ENCODE measurements at regions not wholly inside any gene's neighbourhood (a gene's known extent, or its start where the extent isn't known, plus 50 kb on each side); places are given as distances from the start of the nearest gene placed in this dataset.

- intact Hi-C loops (cut with micrococcal nuclease) = loop anchor here (1.0 kb wide), 2 partner anchors 31 to 36 kb away; no protein-coding TSS in a partner anchor
Measured at GRCh38 chr15:70528270-70528706, 235.1 kb downstream of the UACA start.

DNA sequence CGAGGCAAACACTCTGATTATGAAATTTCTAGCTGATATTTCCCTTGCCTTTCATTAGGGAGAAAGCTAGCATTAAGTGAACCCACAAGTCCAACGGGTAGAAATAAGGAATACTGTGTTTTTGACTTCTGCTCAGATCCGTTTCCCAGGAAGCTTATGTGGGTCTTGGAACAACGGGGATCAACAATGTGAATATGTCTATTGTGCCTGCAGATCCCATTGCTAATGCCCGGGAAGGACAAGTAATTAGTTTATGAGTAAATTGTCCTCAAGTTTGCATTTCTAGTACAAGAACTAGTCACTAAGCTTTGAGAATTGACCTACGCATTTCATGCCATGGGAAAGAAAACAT lies 236.4 kb downstream of the UACA start:
- intact Hi-C loops (cut with micrococcal nuclease) = no loop called here

GRCh38 chr15:70526221-70526973 lies 237.0 kb downstream of the UACA start:
- intact Hi-C loops (cut with micrococcal nuclease) = no loop called here

GRCh38 chr15:70525551-70525950 lies 237.8 kb downstream of the UACA start:
- intact Hi-C loops (cut with micrococcal nuclease) = no loop called here

- intact Hi-C loops (cut with micrococcal nuclease) = no loop called here
Measured at GRCh38 chr15:70524470-70524869, 238.9 kb downstream of the UACA start.

GRCh38 chr15:70523616-70524015 lies 239.7 kb downstream of the UACA start:
- intact Hi-C loops (cut with micrococcal nuclease) = no loop called here

DNA sequence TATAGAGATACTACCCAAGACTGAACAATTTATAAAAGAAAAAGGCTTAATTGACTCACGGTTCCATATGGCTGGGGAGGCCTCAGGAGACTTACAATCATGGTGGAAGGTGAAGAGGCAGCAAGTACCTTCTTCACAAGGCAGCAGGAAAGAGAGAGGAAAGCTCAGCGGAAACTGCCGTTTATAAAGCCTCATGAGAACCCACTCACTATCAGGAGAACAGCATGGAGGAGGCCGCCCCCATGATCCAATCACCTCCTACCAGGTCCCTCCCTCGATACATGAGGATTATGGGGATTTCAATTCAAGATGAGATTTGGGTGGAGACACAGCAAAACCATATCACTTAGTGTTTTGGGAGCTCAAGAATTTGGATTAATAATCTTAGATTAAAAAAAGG lies 240.2 kb downstream of the UACA start:
- intact Hi-C loops (cut with micrococcal nuclease) = no loop called here

- intact Hi-C loops (cut with micrococcal nuclease) = no loop called here
Measured at GRCh38 chr15:70522323-70522966, 240.9 kb downstream of the UACA start.

DNA sequence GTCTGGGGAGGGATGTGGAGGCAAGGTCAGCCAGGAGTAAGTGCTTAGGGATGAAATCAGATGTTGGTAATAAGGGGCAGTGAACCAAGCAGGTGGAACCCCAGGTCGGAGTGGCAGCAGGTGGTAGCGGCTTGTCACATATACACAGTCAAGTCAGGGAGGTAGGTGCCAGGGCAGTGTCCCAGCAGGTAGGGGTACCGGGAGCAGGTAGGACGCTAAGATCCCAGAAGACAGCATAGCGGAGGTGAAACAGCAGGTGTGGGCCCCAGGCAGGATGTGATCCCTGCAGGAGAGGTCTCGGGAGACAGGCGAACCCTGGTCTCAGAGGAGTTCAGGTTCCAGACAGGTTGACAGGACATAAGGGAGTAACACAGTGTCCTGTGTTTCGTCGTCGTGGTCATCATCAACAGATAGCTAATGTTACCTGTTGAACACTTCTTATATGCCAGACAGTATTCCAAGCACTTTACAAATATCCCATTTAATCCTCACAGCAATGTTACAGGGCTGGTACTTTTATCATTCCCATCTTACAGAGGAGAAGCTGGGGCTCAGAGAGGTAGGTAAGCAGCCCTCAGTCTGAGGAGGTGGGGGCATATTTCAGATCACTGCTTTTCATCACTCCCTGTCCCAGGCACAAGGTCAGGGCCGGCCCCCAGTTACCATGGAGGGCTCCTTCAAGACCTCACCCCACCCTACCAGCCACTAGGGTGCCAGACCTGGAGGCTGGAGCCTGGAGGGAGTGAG lies 241.6 kb downstream of the UACA start:
- intact Hi-C loops (cut with micrococcal nuclease) = no loop called here

- intact Hi-C loops (cut with micrococcal nuclease) = no loop called here
Measured at GRCh38 chr15:70519616-70520015, 243.7 kb downstream of the UACA start.

DNA sequence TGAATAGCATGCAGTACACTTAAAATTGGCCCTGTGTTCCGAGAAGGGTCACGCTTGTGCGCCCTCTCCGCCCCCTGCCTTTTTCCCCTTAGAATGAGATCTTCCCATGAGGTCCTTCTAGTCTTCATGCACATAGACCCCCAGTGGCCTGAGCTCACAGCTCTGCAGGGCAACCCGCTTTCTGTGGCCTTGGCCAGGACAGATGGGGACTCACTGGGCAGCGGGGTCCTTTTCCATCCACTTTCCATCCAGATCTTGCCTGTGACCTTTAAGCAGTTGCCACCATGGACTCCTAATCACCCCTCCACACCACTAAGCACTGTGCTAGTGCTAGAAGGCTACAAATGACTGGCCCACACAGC lies 244.4 kb downstream of the UACA start:
- intact Hi-C loops (cut with micrococcal nuclease) = no loop called here

DNA sequence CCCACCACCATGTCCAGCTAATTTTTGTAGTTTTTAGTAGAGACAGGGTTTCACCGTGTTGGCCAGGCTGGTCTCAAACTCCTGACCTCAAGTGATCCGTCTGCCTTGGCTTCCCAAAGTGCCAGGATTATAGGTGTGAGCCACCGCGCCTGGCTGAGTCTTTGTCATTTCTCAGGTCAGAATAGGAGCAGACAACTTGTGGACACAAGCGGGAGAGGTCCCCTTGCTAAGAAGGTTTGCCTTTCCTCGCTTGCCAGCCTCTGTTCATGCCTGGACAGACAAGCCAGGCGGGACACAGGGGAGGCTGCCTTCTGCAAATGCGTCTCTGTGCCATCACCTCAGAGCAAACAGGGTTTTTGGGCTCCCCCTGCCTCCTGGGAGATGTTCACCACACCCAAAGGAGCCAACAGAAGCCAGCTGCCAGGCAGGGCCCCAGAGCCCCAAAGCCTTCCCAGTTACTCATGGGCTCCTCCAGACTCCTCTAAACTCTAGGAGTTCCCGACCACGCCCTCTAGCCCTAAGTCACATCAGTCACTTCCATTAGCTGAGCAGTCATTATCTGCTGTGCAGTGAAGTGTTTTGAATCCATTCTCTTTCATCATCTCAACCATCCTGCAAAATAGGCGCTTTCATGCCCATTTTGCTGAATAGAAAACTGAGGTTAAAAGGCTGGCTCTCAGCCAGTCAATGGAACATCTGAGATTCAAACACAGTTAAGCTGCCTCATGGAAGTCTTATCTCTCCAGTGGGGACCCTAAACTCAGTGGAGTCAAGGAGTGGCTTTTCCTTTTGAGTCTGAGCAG lies 245.0 kb downstream of the UACA start:
- intact Hi-C loops (cut with micrococcal nuclease) = no loop called here

- intact Hi-C loops (cut with micrococcal nuclease) = no loop called here
Measured at GRCh38 chr15:70517194-70517590, 246.2 kb downstream of the UACA start.

DNA sequence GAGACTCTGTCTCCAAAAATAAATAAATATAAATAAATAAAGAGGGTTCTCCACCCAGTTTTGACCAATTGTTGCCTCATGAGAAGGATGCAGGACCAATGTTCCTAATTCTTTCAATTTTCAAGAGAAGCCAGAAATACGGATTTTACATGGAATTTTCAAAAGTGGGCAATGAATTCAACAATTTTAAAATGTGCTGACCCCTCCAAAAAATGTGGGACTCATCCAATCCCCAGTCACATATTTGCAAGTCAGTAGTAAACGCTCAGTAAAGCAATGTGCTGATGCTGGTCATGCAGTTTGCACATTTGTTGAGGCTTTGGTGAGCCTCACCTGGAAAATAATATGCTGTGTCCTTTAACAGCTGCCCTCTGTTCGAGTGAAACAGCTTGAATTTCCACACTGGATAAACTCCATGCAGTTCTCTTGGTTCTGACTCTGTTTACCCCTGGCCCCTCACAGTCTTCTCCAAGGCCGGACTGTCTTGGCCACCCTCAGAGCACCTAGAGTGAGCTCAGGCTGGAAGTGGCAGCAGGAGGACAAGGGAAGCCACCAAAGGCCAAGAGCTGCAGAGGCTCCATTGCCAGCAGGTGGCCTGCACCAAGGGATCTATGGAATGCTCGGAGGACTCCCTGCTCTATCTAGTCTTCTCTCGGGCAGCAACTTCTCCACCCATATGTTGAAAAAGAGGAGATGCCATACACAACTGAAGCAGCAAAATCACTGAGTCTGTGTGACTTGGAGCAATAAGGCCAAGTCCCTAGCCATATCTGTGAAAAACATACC lies 246.8 kb downstream of the UACA start:
- intact Hi-C loops (cut with micrococcal nuclease) = no loop called here

DNA sequence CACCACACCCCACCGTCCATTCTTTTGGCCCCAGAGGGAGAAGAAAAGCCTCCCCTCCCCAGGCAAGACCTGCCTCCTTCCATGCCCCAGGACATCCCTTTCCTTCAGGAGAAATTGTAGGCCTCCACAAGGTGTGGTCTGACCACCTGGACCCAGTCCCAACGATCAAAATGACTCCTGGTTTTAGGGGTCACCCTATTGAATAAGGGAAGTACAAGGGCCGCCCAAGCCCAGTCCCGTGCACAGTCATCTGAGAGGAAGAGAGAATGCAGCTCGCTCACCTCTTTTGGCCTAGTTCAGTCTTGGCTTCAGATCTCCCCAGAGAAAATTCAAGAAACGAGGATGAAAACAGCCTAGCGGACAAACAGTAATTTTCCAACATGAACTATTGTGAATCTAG lies 249.1 kb downstream of the UACA start:
- intact Hi-C loops (cut with micrococcal nuclease) = no loop called here

GRCh38 chr15:70513819-70514218 lies 249.5 kb downstream of the UACA start:
- intact Hi-C loops (cut with micrococcal nuclease) = loop anchor here (2.0 kb wide), 1 partner anchor 53 kb away; no protein-coding TSS in a partner anchor

- intact Hi-C loops (cut with micrococcal nuclease) = loop anchor here (1.0 to 2.0 kb wide), 3 partner anchors 21 to 52 kb away; no protein-coding TSS in a partner anchor
Measured at GRCh38 chr15:70512772-70513362, 250.5 kb downstream of the UACA start.

GRCh38 chr15:70511972-70512587 lies 251.3 kb downstream of the UACA start:
- intact Hi-C loops (cut with micrococcal nuclease) = loop anchor here (1.0 to 2.0 kb wide), 3 partner anchors 20 to 51 kb away; no protein-coding TSS in a partner anchor

DNA sequence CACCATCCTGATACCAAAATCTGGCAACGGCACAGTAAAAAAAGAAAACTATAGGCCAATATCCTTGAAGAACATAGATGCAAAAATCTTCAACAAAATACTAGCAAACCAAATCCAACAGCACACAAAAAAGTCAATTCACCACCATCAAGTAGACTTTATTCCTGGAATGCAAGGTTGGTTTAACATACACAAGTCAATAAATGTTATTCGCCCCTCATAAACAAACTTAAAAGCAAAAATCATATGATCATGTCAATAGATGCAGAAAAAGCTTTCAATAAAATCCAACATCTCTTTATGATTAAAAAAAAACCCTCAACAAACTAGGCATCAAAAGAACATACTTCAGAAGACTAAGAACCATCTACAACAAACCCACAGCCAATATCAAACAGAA lies 252.9 kb downstream of the UACA start:
- intact Hi-C loops (cut with micrococcal nuclease) = no loop called here

DNA sequence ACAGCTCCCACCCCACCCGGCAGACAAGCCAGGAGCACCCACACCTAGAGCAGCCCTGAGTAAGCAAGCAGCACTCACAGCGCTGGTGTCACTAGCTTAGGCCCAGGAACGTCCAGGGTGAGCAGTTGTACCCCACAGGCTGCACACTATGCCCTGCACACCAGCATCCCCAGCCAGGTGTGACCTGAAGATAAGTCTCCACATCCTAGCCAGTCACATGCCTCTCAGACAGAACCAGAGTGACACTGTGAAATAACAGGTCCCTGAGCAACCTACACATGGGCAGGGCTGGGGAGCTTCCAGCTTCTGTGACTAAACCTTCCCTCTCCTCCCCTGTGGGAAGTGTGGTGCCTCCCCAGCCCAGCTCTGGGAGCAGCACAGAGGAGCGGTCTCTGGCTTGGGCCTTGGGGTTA lies 253.6 kb downstream of the UACA start:
- intact Hi-C loops (cut with micrococcal nuclease) = no loop called here

Measured in T-helper 2 cell treated with Interferon-gamma antibody and Interleukin-4, amounts not matched to agents 100 ng/mL and 5 ng/mL, for 36 hours (primary cell).